AG09309 (cell line): ENCODE measurements at regions not wholly inside any gene's neighbourhood (a gene's known extent, or its start where the extent isn't known, plus 50 kb on each side); places are given as distances from the start of the nearest gene placed in this dataset.

Source experiments
- DNase-seq: peaks from one replicate; pipeline ENCODE4 v3.0.0-alpha.2; 2010; ENCODE audit warnings: low read depth
- H3K4me3 ChIP-seq: 2 replicates; pipeline ENCODE4 v1.5.1; 2011; ENCODE audit warnings: mild to moderate bottlenecking, low read depth, low read length, moderate library complexity; ENCODE audit not compliant: control insufficient read depth
- TF ChIP-seq, protein P1 (sequence below): IDR thresholded peaks from 2 replicates; pipeline ENCODE4 v1.5.1; 2011; ENCODE audit warnings: mild to moderate bottlenecking, low read depth, low read length, inconsistent platforms; ENCODE audit not compliant: insufficient read depth, control insufficient read depth; ENCODE audit errors: missing control alignments

DNA sequence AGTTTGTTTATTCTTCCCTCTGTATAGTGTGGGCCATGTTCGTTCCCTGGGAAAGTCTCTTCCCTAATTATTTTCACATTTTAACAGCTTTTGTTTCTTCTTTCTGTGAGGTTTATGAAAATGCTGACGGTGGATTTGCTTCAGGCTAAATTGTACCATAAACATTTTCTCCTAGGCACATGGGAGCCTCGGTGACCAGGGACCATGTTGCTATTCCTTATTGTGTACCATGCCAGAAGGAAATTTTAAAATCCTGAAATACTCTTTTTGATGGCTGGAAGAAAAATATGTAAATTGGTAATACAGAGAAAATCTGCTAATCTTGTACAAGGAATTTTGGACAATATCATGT lies 230.1 kb upstream of the JUN start:
- no peak for DNase-seq
- no peak overlapping the region for H3K4me3 ChIP-seq
- TF ChIP-seq, protein P1, sequence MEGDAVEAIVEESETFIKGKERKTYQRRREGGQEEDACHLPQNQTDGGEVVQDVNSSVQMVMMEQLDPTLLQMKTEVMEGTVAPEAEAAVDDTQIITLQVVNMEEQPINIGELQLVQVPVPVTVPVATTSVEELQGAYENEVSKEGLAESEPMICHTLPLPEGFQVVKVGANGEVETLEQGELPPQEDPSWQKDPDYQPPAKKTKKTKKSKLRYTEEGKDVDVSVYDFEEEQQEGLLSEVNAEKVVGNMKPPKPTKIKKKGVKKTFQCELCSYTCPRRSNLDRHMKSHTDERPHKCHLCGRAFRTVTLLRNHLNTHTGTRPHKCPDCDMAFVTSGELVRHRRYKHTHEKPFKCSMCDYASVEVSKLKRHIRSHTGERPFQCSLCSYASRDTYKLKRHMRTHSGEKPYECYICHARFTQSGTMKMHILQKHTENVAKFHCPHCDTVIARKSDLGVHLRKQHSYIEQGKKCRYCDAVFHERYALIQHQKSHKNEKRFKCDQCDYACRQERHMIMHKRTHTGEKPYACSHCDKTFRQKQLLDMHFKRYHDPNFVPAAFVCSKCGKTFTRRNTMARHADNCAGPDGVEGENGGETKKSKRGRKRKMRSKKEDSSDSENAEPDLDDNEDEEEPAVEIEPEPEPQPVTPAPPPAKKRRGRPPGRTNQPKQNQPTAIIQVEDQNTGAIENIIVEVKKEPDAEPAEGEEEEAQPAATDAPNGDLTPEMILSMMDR: no peak

DNA sequence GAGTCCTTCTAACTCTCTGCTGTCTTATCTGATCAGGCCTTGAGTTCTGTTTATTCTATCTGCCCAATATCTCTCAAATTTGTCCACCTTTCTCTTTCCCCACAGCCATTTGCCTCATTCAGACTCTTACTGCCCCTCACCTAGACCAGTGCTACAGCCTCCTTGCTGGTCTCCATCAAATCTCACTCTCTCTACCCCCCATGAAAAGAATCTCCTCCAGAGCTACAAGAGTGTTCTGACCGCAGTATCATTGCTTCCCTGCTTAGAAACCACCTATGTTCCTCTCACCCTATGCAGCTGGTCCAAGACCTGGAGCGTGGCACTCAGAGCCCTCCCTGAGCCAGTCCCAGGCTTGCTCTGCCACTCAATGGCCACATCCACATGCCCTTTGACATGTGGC lies 231.0 kb upstream of the JUN start:
- H3K4me3 ChIP-seq: no peak overlapping the region
- DNase-seq: no peak
- TF ChIP-seq, protein P1: no peak

DNA sequence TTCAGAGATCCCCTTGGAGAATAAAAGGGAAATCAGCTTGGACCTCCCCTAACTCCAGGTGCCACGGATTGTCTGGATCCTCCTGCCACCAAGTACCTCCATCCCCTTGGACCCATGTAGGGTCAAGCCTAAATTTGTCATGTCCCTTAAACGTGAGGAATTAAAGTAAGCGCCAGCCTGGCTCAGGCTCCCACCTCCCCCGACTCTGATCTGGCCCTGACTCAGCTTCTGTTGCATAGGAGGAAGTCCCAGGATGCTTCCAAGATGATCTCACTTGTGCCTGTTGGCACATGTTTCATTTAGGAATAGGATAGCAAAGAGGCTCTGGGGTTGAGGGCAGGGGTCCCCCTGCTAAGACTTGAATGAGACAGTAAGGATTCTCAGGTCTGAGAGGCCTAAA lies 231.9 kb upstream of the JUN start:
- DNase-seq: no peak
- TF ChIP-seq, protein P1: no peak
- no peak overlapping the region for H3K4me3 ChIP-seq

DNA sequence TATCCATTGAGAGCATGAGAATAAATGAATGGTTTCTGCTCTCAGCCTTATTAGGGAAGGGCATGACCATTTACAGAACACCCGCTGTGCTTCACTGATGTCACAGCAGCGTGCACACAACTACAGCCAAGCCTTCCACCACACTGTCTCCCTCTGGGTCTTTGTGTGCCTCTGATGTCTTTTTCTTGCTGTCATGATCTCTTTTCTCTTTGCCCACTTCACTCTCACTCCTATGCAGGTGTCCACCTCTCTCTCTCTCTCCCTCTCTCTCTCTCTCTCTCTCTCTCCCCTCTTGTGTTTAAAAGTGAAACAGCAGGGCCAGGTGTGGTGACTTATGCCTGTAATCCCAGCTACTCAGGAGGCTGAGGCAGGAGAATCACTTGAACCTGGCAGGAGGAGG lies 232.5 kb upstream of the JUN start:
- no peak overlapping the region for H3K4me3 ChIP-seq
- TF ChIP-seq, protein P1: no peak
- DNase-seq: no peak

DNA sequence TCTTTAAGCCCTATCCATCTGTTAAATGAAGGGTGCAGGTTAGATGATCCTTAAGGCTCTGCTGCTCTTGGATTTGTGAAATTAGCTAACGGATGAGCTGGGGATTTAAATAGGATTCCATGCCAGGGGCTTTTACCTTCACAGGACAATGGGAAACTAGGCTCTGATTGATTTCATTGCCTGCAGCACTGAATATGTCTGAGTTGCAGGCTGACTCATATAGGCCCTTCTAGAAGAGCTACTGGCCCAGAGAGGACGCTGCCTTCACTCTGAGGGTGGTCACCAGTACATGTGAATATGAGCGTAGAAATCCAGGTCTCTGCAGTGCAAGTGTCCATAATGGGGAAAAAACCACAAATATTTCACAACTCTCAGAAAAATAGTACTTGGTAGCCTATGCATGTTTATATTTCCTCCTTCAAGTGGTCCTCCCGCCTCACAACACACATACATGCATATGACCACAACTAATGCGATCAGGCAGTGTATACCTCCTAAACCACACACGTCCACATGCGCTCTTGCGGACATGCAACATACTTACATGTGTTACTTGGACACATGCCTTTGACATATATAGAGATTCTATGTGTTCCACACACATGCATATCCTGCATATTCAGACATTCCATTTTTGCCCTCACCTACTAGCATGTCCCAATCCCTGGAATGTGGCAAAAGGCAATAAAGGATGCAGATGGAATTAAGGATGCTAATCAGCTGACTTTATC lies 233.8 kb upstream of the JUN start:
- TF ChIP-seq, protein P1: no peak
- no peak for DNase-seq
- H3K4me3 ChIP-seq: no peak overlapping the region

DNA sequence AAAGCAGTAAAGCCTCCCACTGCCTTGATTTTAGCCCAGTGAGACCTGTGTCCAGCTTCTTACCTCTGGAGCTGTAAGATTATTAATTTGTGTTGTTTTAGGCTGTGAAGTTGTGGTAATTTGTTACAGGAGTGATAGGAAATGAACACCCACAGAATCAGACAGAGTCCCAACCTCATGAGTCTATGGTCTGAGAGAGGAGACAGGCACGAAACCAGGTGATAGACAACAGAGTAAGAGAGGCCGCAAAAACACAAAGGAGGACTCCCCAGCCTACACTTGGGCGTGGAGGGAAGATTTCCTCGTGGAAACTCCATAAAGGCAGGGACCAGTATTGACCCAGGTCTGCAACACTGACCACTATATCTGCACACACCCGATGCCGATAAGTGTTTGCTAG lies 234.6 kb upstream of the JUN start:
- TF ChIP-seq, protein P1: no peak
- no peak for DNase-seq
- no peak overlapping the region for H3K4me3 ChIP-seq

DNA sequence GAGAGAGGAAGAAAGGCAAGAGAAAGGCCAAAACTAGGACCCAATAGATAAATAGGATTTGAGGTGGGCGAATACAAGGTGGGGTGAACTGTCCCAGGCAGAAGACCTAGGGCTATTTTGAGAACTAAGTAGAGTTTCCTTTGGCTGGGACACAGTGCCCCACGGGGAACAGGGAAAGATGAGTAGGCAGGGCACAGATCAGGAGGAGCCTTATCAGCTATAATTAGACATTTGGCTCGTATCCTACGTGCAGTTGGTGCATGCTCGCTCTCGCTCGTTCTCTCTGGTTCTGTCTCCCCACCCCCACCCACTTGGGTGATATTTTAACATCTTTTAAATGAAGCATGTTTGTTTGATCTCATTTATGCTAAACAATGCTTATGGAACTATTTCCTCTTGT lies 235.0 kb upstream of the JUN start:
- DNase-seq: no peak
- H3K4me3 ChIP-seq: no peak overlapping the region
- TF ChIP-seq, protein P1: no peak
